GM12872 (cell line): ENCODE measurements at regions not wholly inside any gene's neighbourhood (a gene's known extent, or its start where the extent isn't known, plus 50 kb on each side); places are given as distances from the start of the nearest gene placed in this dataset.

Source experiments
- TF ChIP-seq, protein P1 (sequence below): IDR thresholded peaks from 3 replicates; pipeline ENCODE4 v1.5.1; 2011; ENCODE audit warnings: low read depth, mild to moderate bottlenecking, low read length, moderate library complexity; ENCODE audit not compliant: insufficient read depth

DNA sequence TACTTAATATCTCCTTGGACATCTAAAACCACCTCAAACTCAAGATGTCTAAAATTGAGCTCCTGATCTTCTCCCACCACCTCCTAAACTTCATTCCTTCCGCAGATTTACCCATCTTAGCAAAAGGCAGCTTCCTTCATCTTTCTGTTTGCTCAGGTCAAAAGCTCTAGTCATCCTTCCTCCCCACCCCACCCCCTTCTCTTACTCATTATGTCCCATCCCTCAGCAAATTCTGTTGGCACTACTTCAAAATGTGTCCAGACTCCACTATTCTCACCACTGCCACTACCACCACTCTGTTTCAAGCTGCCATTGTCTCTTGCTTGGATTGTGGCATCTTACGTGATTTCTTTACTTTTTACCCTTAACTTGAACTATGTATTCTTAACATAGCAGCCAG lies 59.2 kb upstream of the ZDHHC17 start:
- TF ChIP-seq, protein P1, sequence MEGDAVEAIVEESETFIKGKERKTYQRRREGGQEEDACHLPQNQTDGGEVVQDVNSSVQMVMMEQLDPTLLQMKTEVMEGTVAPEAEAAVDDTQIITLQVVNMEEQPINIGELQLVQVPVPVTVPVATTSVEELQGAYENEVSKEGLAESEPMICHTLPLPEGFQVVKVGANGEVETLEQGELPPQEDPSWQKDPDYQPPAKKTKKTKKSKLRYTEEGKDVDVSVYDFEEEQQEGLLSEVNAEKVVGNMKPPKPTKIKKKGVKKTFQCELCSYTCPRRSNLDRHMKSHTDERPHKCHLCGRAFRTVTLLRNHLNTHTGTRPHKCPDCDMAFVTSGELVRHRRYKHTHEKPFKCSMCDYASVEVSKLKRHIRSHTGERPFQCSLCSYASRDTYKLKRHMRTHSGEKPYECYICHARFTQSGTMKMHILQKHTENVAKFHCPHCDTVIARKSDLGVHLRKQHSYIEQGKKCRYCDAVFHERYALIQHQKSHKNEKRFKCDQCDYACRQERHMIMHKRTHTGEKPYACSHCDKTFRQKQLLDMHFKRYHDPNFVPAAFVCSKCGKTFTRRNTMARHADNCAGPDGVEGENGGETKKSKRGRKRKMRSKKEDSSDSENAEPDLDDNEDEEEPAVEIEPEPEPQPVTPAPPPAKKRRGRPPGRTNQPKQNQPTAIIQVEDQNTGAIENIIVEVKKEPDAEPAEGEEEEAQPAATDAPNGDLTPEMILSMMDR: no peak

DNA sequence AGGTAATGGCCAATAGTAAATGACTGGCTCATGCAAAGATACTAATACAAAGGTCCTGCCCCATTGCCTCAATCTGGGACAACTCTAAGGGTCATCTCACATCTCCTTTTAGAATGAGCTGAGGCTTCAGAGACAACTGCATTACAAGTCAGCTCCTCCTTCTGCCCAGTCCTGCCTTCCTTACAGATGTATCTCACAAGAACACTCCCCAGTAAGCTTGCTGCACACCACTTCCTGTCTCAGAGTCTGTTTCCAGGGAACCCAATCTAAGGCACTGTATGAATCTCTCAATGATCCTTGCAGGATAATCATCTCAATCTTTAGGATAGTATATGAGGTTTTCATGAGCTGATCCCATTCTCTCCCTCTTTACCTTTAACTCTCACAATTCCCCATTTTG lies 57.8 kb upstream of the ZDHHC17 start:
- TF ChIP-seq, protein P1: no peak

DNA sequence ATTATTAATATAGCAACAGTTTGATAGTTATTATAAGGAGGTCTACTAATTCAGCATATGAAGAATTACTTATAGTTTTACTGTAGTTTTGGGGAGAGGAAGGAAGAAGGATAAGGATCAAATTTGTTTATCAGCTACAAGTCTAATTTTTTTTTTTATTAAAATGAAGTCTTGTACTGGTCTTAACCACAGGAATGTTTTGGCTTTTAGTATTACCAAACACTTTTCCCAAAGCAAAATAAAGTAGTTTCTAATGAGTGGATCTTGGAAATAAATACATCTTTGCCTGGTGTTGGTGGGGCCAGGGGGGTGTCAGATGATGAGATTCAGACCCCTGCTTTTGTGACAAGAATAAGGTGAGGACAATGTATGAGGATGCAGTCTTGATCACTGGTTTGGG lies 57.2 kb upstream of the ZDHHC17 start:
- TF ChIP-seq, protein P1: no peak

DNA sequence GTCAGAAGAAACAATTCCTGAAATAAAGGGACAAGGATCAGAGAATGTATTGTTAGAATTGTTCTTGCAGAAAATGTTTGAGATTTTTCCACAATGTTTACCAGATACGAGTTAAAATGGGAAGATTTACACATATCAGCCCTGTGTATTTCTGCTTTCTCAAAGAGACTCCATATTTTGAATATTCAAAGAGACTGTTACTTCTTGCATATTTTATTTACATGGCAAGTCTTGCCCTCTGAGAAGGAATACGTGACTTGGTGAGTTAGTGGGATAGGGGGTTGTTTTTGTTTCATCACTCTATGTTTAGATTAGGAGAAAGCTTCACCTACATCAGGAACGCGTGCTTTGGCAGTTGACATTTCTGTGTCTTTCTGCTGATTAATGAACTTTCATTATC lies 56.1 kb upstream of the ZDHHC17 start:
- TF ChIP-seq, protein P1: no peak

DNA sequence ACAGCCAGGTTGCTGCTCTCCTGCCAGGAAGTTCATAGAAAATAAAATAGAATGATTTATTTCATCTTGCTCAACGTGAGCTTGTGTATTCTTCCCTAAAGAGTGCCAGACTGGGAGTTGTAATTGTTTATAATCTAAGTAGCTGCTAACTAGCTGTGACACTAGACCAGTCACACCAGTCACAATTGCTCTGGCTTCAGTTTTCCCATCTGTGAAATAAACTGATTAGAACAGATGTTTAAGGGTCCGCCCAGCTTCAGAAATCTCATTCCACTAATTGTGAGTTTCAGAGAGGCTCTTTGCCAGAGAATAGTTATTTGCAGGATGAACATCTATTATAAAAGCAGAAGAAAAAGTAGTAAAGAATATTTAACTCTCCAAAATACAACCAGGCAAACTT lies 55.6 kb upstream of the ZDHHC17 start:
- TF ChIP-seq, protein P1: no peak

DNA sequence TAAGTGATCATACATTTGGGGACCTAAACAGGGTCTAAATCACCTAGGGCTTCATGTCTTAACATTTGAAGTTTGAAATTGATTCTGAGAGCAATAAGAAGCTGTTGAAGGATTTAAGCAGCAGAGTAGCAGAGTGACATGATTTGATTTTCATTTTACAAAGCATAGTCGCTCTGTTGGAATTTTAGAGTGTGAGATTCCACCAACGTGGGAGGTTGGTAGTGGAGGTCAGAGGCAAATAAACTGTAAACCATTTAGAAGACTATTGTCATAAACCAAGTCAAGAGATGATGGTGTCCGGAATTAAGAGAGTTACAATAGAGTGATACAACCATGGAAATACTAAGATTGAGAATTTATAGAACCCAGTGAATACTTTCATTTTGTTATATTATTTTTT lies 52.7 kb upstream of the ZDHHC17 start:
- TF ChIP-seq, protein P1: no peak

DNA sequence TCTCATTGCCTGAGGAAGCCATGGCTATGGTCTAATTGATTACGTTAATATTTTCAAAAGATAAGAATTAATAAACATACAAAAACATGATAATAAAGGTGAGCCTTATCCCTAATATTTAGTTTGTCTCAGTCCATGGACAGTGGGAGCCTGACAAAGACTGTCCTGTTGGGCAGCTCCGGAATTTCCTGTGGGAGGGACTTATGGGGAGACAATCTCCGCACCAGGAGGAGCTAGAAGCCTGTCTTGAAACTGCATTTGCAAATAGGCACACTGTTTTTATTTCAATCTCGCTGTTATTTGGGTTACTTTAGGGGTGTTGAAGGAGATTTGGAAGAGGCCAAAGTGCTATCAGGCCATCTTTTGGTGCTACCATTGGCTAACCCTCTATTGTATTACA lies 50.8 kb upstream of the ZDHHC17 start:
- TF ChIP-seq, protein P1: no peak

DNA sequence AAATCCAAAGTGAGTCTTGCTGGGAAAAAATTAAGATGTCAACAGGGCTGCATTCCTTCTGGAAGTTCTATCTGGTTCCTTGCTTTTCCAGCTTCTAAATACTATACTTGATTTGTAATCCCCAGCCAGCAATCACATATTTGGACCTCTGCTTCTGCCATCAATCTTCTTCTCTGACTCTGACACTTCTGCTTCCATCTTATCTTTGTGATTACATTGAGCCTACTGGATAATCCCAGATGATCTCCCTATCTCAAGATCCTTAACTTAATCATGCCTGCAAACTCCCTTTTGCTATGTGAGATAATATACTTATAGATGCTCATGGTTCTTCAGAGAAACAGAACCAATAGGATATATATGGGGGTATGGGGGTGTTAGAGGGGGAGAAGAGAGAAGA lies 49.9 kb upstream of the ZDHHC17 start:
- TF ChIP-seq, protein P1: no peak
